Left lung (tissue), 4 donors: ENCODE measurements at regions not wholly inside any gene's neighbourhood (a gene's known extent, or its start where the extent isn't known, plus 50 kb on each side); places are given as distances from the start of the nearest gene placed in this dataset.

ENCODE experiments used
- ATAC-seq: fragments of 200-7000 bp; cut with Tn5 transposase; one replicate; pipeline ENCODE4 v1.9.1; 2020; ENCODE audit warnings: moderate library complexity
- DNase-seq, 4 donors: peaks; one replicate each; pipeline ENCODE4 v3.0.0-alpha.2; 2013 to 2020
- H3K27ac ChIP-seq, 2 donors: fragments of 200-600 bp; sonication (generic) in 1 of 2; one replicate each; pipeline versions ENCODE4 v1.5.0 to v1.8.0; 2020 to 2021
- H3K27me3 ChIP-seq, 2 donors: fragments of 200-600 bp; sonication (generic) in 1 of 2; one replicate each; pipeline versions ENCODE4 v1.5.0 to v1.8.0; 2020 to 2021
- H3K36me3 ChIP-seq, 2 donors: fragments of 200-600 bp; sonication (generic) in 1 of 2; one replicate each; pipeline versions ENCODE4 v1.5.0 to v1.8.0; 2020 to 2021
- H3K4me1 ChIP-seq, 2 donors: fragments of 200-600 bp; one replicate each; pipeline ENCODE4 v1.8.0; 2021
- H3K4me3 ChIP-seq, 2 donors: fragments of 200-600 bp; sonication (generic) in 1 of 2; one replicate each; pipeline versions ENCODE4 v1.5.0 to v1.8.0; 2020 to 2021; ENCODE audit warnings: mild to moderate bottlenecking in 1 of 2
- H3K9me3 ChIP-seq, 2 donors: fragments of 200-600 bp; sonication (generic) in 1 of 2; one replicate each; pipeline versions ENCODE4 v1.5.0 to v1.8.0; 2020 to 2021
- CTCF ChIP-seq, 2 donors: fragments of 200-600 bp; sonication (generic) in 1 of 2; IDR thresholded peaks; one replicate each; pipeline versions ENCODE4 v1.5.0 to v1.8.0; 2021; ENCODE audit warnings: antibody characterized with exemption in 2 of 2
- intact Hi-C, 2 donors: fragments of 100-400 bp; cut with DNase I; formaldehyde crosslinking; loops; one replicate each; pipeline versions ENCODE4 v1.11.2 to v1.14.2; 2022
- donor health status: DM: no; HTN: yes; CAD: no.
- donor health status: DM: no; HTN: no; CAD: no.

- ATAC-seq: no peak
- intact Hi-C loops: loop anchor here in 1 of 2 donors (10.0 kb wide), 1 partner anchor 95 kb away; no protein-coding TSS in a partner anchor
These were observed 51.6 kb upstream of the PDLIM5 start for GRCh38 chr4:94400191-94400590.

More at GRCh38 chr4:94400191-94400590, 51.6 kb upstream of the PDLIM5 start:
- H3K27ac ChIP-seq: no peak overlapping the region
- peaks cover 0 to 3% of the 10 kb centered on the region in 2 donors for H3K9me3 ChIP-seq
- H3K36me3 ChIP-seq: no peaks in the 10 kb centered on the region
- TF ChIP-seq CTCF (IDR thresholded peaks at IDR 0.05): no peak
- DNase-seq: no peak
- H3K27me3 ChIP-seq: no peaks in the 10 kb centered on the region
- no peak overlapping the region for H3K4me3 ChIP-seq
- H3K4me1 ChIP-seq: no peaks in the 10 kb centered on the region
